ENCODE measurements at regions not wholly inside any gene's neighbourhood (a gene's known extent, or its start where the extent isn't known, plus 50 kb on each side); places are given as distances from the start of the nearest gene placed in this dataset.

DNA sequence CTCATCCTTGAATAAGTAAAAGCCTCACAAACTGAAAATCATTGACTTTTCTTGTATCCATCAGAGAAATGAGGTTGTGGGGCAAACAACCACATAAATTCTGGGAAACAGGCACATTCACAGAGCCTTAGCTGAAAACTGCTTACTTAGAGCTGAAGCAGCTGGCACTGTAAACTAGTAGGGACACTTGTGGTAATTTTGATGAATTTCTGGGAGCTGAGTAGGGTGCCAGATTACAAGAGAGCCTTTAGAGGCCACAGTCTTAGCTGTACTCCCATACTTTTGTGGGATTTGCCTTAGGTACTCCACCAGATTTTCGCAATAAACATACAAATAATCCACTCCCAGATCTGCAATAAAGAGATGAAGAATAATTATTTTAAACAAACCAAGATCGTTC lies 315.2 kb downstream of the TMX3 start:
- Histone ChIP-seq H3K4me3 (ENCODE audit: low read length, poor library complexity, severe bottlenecking) (no peak overlapping the region), H3K4me2 (ENCODE audit: low read depth, low read length, poor library complexity, severe bottlenecking) (no peak overlapping the region), H3K36me3 (ENCODE audit: insufficient read depth, low read length) (no peaks in the 10 kb centered on the region), H4K20me1 (ENCODE audit: insufficient read depth, low read length, poor library complexity, severe bottlenecking) (no peaks in the 10 kb centered on the region), H3K9me3 (ENCODE audit: insufficient read depth, low read depth, low read length) (no peaks in the 10 kb centered on the region), H3K9ac (ENCODE audit: low read depth, low read length, poor library complexity, severe bottlenecking) (no peak overlapping the region), H3K27me3 (ENCODE audit: insufficient read depth, low read length, poor library complexity, severe bottlenecking) (no peaks in the 10 kb centered on the region), H3F3A (ENCODE audit: low read depth) (no peaks in the 10 kb centered on the region), H3K79me2 (ENCODE audit: insufficient read depth, low read length) (no peaks in the 10 kb centered on the region), H2AFZ (ENCODE audit: low read length) (no peak overlapping the region), H3K4me1 (ENCODE audit: insufficient read depth, low read length, poor library complexity, severe bottlenecking) (no peaks in the 10 kb centered on the region), H3K9me2 (replicated peaks; ENCODE audit: low read depth, low read length) (no peaks in the 10 kb centered on the region)
- TF ChIP-seq EZH2phosphoT487 (IDR thresholded peaks at IDR 0.05; ENCODE audit: borderline replicate concordance), result no peak
- TF ChIP-seq, protein P1, sequence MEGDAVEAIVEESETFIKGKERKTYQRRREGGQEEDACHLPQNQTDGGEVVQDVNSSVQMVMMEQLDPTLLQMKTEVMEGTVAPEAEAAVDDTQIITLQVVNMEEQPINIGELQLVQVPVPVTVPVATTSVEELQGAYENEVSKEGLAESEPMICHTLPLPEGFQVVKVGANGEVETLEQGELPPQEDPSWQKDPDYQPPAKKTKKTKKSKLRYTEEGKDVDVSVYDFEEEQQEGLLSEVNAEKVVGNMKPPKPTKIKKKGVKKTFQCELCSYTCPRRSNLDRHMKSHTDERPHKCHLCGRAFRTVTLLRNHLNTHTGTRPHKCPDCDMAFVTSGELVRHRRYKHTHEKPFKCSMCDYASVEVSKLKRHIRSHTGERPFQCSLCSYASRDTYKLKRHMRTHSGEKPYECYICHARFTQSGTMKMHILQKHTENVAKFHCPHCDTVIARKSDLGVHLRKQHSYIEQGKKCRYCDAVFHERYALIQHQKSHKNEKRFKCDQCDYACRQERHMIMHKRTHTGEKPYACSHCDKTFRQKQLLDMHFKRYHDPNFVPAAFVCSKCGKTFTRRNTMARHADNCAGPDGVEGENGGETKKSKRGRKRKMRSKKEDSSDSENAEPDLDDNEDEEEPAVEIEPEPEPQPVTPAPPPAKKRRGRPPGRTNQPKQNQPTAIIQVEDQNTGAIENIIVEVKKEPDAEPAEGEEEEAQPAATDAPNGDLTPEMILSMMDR (conservative IDR thresholded peaks at IDR 0.05; ENCODE audit: low read length), result no peak

DNA sequence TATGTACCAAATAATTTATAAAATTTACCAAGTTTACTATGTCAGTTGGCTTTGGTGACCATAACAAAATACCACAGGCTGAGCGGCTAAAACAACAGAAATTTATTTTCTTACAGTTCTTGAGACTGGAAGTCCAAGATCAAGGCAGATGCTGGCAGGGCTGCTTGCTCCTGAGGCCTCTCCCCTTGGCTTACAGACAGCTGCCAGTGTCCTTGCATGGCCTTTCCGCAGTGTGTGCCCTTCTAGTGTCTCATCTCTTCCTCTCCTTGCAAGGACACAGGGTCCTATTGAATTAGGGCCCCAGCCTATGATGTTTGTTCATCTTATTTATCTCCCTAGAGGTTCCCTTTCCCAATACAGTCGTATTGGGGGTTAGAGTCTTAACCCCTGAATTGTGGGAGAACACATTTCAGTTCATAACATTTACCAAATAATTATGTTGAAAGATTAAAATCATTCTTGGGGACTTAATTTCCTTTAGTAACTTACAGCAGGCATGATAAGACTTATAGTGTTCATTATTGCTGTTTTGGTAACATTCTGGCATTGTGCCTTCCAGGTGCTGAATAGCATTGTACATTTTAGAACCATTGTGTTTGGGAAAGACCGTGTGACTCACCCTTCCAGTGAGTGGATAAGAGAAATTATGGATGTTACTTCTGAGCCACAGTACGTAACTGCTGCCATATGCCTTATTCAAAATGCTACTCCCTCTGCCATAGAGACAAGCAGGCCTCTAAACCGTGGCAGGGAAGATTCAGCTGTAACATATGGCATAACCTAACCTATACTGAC lies 317.5 kb downstream of the TMX3 start:
- Histone ChIP-seq H3K79me2 (ENCODE audit: insufficient read depth, low read length) (no peaks in the 10 kb centered on the region), H3K9ac (ENCODE audit: low read depth, low read length, poor library complexity, severe bottlenecking) (no peak overlapping the region), H3F3A (ENCODE audit: low read depth) (no peaks in the 10 kb centered on the region), H3K9me3 (ENCODE audit: insufficient read depth, low read depth, low read length) (no peaks in the 10 kb centered on the region), H3K4me3 (ENCODE audit: low read length, poor library complexity, severe bottlenecking) (no peak overlapping the region), H3K36me3 (ENCODE audit: insufficient read depth, low read length) (no peaks in the 10 kb centered on the region), H3K27me3 (ENCODE audit: insufficient read depth, low read length, poor library complexity, severe bottlenecking) (no peaks in the 10 kb centered on the region), H2AFZ (ENCODE audit: low read length) (no peak overlapping the region), H3K9me2 (replicated peaks; ENCODE audit: low read depth, low read length) (no peaks in the 10 kb centered on the region), H3K4me2 (ENCODE audit: low read depth, low read length, poor library complexity, severe bottlenecking) (no peak overlapping the region), H4K20me1 (ENCODE audit: insufficient read depth, low read length, poor library complexity, severe bottlenecking) (no peaks in the 10 kb centered on the region), H3K4me1 (ENCODE audit: insufficient read depth, low read length, poor library complexity, severe bottlenecking) (no peaks in the 10 kb centered on the region)
- no peak for TF ChIP-seq EZH2phosphoT487 (IDR thresholded peaks at IDR 0.05; ENCODE audit: borderline replicate concordance)
- TF ChIP-seq, protein P1 (conservative IDR thresholded peaks at IDR 0.05; ENCODE audit: low read length), result no peak

DNA sequence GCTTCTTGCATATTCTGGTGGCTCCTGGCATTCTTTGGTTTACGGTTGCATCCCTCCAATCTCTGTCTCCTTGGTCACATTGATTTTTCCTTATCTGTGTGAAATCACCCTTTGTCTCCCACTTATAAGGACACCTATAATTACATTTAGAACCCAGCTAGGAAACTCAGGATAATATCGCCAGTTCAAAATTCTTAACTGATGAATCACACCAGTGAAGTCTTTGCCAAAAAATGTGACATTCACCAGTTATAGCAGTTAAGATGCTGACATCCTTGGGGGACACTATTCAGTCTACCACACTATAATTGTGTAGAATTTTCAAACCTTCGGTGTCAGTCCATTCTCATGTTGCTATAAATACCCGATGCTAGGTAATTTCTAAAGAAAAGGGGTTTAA lies 320.2 kb downstream of the TMX3 start:
- no peaks in the 10 kb centered on the region for H3K9me2 ChIP-seq (replicated peaks; ENCODE audit: low read depth, low read length)
- TF ChIP-seq, protein P1 (conservative IDR thresholded peaks at IDR 0.05; ENCODE audit: low read length), result no peak
- no peak for TF ChIP-seq EZH2phosphoT487 (IDR thresholded peaks at IDR 0.05; ENCODE audit: borderline replicate concordance)
- H3K4me1 ChIP-seq (ENCODE audit: insufficient read depth, low read length, poor library complexity, severe bottlenecking), result no peaks in the 10 kb centered on the region
- H3K36me3 ChIP-seq (ENCODE audit: insufficient read depth, low read length), result no peaks in the 10 kb centered on the region
- no peak overlapping the region for H3K9ac ChIP-seq (ENCODE audit: low read depth, low read length, poor library complexity, severe bottlenecking)
- no peak overlapping the region for H3K4me3 ChIP-seq (ENCODE audit: low read length, poor library complexity, severe bottlenecking)
- no peaks in the 10 kb centered on the region for H3F3A ChIP-seq (ENCODE audit: low read depth)
- H3K9me3 ChIP-seq (ENCODE audit: insufficient read depth, low read depth, low read length), result no peaks in the 10 kb centered on the region
- H3K79me2 ChIP-seq (ENCODE audit: insufficient read depth, low read length), result no peaks in the 10 kb centered on the region
- no peaks in the 10 kb centered on the region for H4K20me1 ChIP-seq (ENCODE audit: insufficient read depth, low read length, poor library complexity, severe bottlenecking)
- no peak overlapping the region for H2AFZ ChIP-seq (ENCODE audit: low read length)
- no peak overlapping the region for H3K4me2 ChIP-seq (ENCODE audit: low read depth, low read length, poor library complexity, severe bottlenecking)
- no peaks in the 10 kb centered on the region for H3K27me3 ChIP-seq (ENCODE audit: insufficient read depth, low read length, poor library complexity, severe bottlenecking)
